GM12878 (cell line): ENCODE measurements at regions not wholly inside any gene's neighbourhood (a gene's known extent, or its start where the extent isn't known, plus 50 kb on each side); places are given as distances from the start of the nearest gene placed in this dataset.

Experiments
- ASH2L ChIP-seq: fragments of 300-600, 200-600 bp; sonication (generic); IDR thresholded peaks from 2 replicates; pipeline ENCODE4 v1.6.1; 2017; ENCODE audit warnings: low read depth, mild to moderate bottlenecking, borderline replicate concordance
- BACH1 ChIP-seq: fragments of 450-650 bp; IDR thresholded peaks from 2 replicates; pipeline ENCODE4 v1.6.1; 2017; ENCODE audit warnings: mild to moderate bottlenecking, borderline replicate concordance
- CHD1 ChIP-seq: IDR thresholded peaks from 2 replicates; pipeline ENCODE4 v1.6.1; 2012; ENCODE audit warnings: low read depth, low read length, improper control_type of control experiment
- CREM ChIP-seq: IDR thresholded peaks from 2 replicates; pipeline ENCODE4 v1.6.1; 2014; ENCODE audit warnings: antibody characterized with exemption, low read depth
- FOXM1 ChIP-seq: IDR thresholded peaks from 2 replicates; pipeline ENCODE4 v1.6.1; 2012; ENCODE audit warnings: low read depth, mild to moderate bottlenecking, inconsistent platforms, low read length, moderate library complexity
- GABPA ChIP-seq: IDR thresholded peaks from 2 replicates; pipeline ENCODE4 v1.6.1; 2014; ENCODE audit warnings: antibody characterized with exemption, low read depth, mild to moderate bottlenecking, inconsistent platforms
- IKZF2 ChIP-seq, 2 experiments: fragments of 450-650 bp; IDR thresholded peaks; 2 replicates each; pipeline ENCODE4 v1.6.1; 2017; ENCODE audit warnings: mild to moderate bottlenecking in 2 of 2, moderate library complexity in 2 of 2
- RUNX3 ChIP-seq: IDR thresholded peaks from 2 replicates; pipeline ENCODE4 v1.6.1; 2012; ENCODE audit warnings: low read length, inconsistent platforms
- SIX5 ChIP-seq: IDR thresholded peaks from 2 replicates; pipeline ENCODE4 v1.6.1; 2011; ENCODE audit warnings: mild to moderate bottlenecking, low read depth, low read length, moderate library complexity; ENCODE audit not compliant: severe bottlenecking
- SUZ12 ChIP-seq: fragments of 200-600 bp; sonication (generic); IDR thresholded peaks from one replicate; pipeline ENCODE4 v1.6.1; 2018; ENCODE audit warnings: antibody characterized with exemption, mild to moderate bottlenecking; ENCODE audit not compliant: unreplicated experiment
- WRNIP1 ChIP-seq: IDR thresholded peaks from 2 replicates; pipeline ENCODE4 v1.6.1; 2011; ENCODE audit warnings: low read depth, low read length, improper control_type of control experiment, borderline replicate concordance
- ZBTB33 ChIP-seq: fragments of 450-650 bp; IDR thresholded peaks from 2 replicates; pipeline ENCODE4 v1.6.1; 2017; ENCODE audit warnings: mild to moderate bottlenecking
- TF ChIP-seq, protein P1 (sequence below): fragments of 450-650 bp; IDR thresholded peaks from 2 replicates; pipeline ENCODE4 v1.6.1; 2017; ENCODE audit warnings: mild to moderate bottlenecking, moderate library complexity

DNA sequence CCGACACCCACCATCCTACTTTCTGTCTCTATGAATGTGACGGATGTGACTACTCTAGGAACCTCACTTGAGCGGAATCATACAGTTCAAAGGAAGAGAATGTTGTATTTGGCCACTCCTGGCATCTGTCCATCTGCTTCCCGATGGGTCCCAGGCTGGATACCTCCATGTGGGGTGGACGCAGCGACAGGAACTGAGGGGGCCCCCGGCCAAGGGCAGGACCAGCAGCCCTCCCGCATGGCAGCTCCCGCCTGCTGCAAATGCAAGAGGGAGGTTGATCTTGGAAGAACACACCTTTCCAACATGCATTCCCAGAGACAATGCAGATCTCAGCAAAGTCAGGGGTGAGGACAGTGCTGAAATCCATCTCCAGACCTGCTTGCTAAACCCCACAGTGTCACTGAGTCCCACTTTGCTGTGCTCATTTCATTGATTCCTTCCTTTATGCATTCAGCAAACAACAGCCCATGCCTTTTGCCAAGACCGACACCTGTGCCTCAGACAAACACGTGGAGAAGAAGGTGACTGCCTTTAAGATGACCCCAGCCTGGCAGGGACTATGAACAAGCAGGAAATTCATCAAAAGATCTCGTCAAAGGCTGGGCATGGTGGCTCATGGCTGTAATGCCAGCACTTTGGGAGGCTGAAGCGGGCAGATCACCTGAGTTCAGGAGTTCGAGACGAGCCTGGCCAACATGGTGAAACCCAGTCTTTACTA is 246.2 kb downstream of the CTTN start (continued):
- TF ChIP-seq BACH1 = no peak
- TF ChIP-seq, protein P1, sequence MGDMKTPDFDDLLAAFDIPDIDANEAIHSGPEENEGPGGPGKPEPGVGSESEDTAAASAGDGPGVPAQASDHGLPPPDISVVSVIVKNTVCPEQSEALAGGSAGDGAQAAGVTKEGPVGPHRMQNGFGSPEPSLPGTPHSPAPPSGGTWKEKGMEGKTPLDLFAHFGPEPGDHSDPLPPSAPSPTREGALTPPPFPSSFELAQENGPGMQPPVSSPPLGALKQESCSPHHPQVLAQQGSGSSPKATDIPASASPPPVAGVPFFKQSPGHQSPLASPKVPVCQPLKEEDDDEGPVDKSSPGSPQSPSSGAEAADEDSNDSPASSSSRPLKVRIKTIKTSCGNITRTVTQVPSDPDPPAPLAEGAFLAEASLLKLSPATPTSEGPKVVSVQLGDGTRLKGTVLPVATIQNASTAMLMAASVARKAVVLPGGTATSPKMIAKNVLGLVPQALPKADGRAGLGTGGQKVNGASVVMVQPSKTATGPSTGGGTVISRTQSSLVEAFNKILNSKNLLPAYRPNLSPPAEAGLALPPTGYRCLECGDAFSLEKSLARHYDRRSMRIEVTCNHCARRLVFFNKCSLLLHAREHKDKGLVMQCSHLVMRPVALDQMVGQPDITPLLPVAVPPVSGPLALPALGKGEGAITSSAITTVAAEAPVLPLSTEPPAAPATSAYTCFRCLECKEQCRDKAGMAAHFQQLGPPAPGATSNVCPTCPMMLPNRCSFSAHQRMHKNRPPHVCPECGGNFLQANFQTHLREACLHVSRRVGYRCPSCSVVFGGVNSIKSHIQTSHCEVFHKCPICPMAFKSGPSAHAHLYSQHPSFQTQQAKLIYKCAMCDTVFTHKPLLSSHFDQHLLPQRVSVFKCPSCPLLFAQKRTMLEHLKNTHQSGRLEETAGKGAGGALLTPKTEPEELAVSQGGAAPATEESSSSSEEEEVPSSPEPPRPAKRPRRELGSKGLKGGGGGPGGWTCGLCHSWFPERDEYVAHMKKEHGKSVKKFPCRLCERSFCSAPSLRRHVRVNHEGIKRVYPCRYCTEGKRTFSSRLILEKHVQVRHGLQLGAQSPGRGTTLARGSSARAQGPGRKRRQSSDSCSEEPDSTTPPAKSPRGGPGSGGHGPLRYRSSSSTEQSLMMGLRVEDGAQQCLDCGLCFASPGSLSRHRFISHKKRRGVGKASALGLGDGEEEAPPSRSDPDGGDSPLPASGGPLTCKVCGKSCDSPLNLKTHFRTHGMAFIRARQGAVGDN = no peak
- no peak for TF ChIP-seq CHD1
- TF ChIP-seq RUNX3 = no peak
- no peak for TF ChIP-seq CREM
- no peak for TF ChIP-seq ZBTB33
- TF ChIP-seq FOXM1 = no peak
- TF ChIP-seq SUZ12 = no peak
- no peak for TF ChIP-seq ASH2L
- TF ChIP-seq IKZF2 (IDR thresholded peaks at IDR 0.05) = no peak
- no peak for TF ChIP-seq WRNIP1
- TF ChIP-seq GABPA = no peak
- TF ChIP-seq SIX5 = no peak
- TF ChIP-seq, all 136 proteins: peak for 0
